Lower lobe of right lung (tissue), 2 donors: ENCODE measurements at regions not wholly inside any gene's neighbourhood (a gene's known extent, or its start where the extent isn't known, plus 50 kb on each side); places are given as distances from the start of the nearest gene placed in this dataset.
"Not testable (repeated sequence)": the region's sequence is repeated elsewhere in the genome, so short reads cannot be mapped to it uniquely, and the experiment has no call there.

Source experiments
- ATAC-seq, 2 donors: fragments of 200-7000 bp; cut with Tn5 transposase; one replicate each; pipeline ENCODE4 v1.9.1; 2020 to 2022; ENCODE audit warnings: mild to moderate bottlenecking in 2 of 2, moderate library complexity in 2 of 2
- DNase-seq: peaks from one replicate; pipeline ENCODE4 v3.0.0-alpha.2; 2020
- H3K27ac ChIP-seq: fragments of 200-600 bp; one replicate; pipeline ENCODE4 v1.8.0; 2022
- H3K27me3 ChIP-seq: fragments of 200-600 bp; one replicate; pipeline ENCODE4 v1.8.0; 2022; ENCODE audit warnings: low read depth
- H3K36me3 ChIP-seq: fragments of 200-600 bp; one replicate; pipeline ENCODE4 v1.8.0; 2022; ENCODE audit warnings: mild to moderate bottlenecking
- H3K4me1 ChIP-seq: fragments of 200-600 bp; one replicate; pipeline ENCODE4 v1.8.0; 2022
- H3K4me3 ChIP-seq: fragments of 200-600 bp; one replicate; pipeline ENCODE4 v1.8.0; 2022; ENCODE audit warnings: mild to moderate bottlenecking
- H3K9me3 ChIP-seq: fragments of 200-600 bp; one replicate; pipeline ENCODE4 v1.8.0; 2022
- intact Hi-C: fragments of 100-400 bp; cut with DNase I; formaldehyde crosslinking; loops from one replicate; pipeline ENCODE4 v1.11.0; 2022
- TF ChIP-seq, protein P1 (sequence below): fragments of 200-600 bp; IDR thresholded peaks from one replicate; pipeline ENCODE4 v1.8.0; 2022; ENCODE audit warnings: antibody characterized with exemption, mild to moderate bottlenecking
- donor health status: DM: no; HTN: yes; CAD: no; lungs with severe emphysema.

- intact Hi-C loops: no loop called here
- no peaks in the 10 kb centered on the region for H3K9me3 ChIP-seq
- no peak overlapping the region for H3K4me3 ChIP-seq
- no peaks in the 10 kb centered on the region for H3K36me3 ChIP-seq
- H3K4me1 ChIP-seq: no peaks in the 10 kb centered on the region
- DNase-seq: no peak
- H3K27ac ChIP-seq: no peak overlapping the region
- TF ChIP-seq, protein P1, sequence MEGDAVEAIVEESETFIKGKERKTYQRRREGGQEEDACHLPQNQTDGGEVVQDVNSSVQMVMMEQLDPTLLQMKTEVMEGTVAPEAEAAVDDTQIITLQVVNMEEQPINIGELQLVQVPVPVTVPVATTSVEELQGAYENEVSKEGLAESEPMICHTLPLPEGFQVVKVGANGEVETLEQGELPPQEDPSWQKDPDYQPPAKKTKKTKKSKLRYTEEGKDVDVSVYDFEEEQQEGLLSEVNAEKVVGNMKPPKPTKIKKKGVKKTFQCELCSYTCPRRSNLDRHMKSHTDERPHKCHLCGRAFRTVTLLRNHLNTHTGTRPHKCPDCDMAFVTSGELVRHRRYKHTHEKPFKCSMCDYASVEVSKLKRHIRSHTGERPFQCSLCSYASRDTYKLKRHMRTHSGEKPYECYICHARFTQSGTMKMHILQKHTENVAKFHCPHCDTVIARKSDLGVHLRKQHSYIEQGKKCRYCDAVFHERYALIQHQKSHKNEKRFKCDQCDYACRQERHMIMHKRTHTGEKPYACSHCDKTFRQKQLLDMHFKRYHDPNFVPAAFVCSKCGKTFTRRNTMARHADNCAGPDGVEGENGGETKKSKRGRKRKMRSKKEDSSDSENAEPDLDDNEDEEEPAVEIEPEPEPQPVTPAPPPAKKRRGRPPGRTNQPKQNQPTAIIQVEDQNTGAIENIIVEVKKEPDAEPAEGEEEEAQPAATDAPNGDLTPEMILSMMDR: no peak
- no peak for ATAC-seq
- H3K27me3 ChIP-seq: no peaks in the 10 kb centered on the region
Measured at GRCh38 chr10:2038036-2038435, 300.7 kb upstream of the ADARB2 start.

- H3K9me3 ChIP-seq: no peaks in the 10 kb centered on the region
- H3K27me3 ChIP-seq: no peaks in the 10 kb centered on the region
- no peak for ATAC-seq
- H3K36me3 ChIP-seq: no peaks in the 10 kb centered on the region
- TF ChIP-seq, protein P1: no peak
- no peak overlapping the region for H3K27ac ChIP-seq
- intact Hi-C loops: no loop called here
- DNase-seq: no peak
- H3K4me1 ChIP-seq: no peaks in the 10 kb centered on the region
- H3K4me3 ChIP-seq: no peak overlapping the region
Measured at GRCh38 chr10:2037246-2037645, 299.9 kb upstream of the ADARB2 start.

- DNase-seq (no peak), ATAC-seq (no peak)
- intact Hi-C loops: no loop called here
- H3K27ac ChIP-seq: no peak overlapping the region
- H3K4me3 ChIP-seq: no peak overlapping the region
- no peaks in the 10 kb centered on the region for H3K36me3 ChIP-seq
- TF ChIP-seq, protein P1: no peak
- H3K4me1 ChIP-seq: no peaks in the 10 kb centered on the region
- no peaks in the 10 kb centered on the region for H3K27me3 ChIP-seq
- H3K9me3 ChIP-seq: no peaks in the 10 kb centered on the region
Measured at GRCh38 chr10:2036209-2036608, 298.9 kb upstream of the ADARB2 start.

DNA sequence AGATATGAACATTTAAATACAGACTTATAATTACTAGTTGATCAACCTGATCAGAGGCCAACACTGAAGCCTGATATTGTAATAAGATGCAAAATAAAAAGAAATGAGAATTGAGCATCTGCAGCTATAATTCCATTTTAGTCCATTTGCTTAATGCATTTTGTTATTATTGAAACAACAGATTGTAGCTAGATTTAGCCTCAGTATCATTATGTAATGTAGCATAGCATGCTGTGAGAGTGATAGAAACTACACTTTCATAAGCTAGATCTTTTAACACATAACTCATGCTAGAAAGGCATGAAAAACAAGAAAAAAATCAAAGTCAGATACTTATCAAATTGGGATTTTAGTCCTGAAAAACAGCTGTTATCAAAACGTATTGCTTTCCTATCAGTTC lies 292.7 kb upstream of the ADARB2 start:
- DNase-seq: no peak
- TF ChIP-seq, protein P1: no peak
- Histone ChIP-seq H3K27ac (no peak overlapping the region), H3K36me3 (no peaks in the 10 kb centered on the region), H3K4me1 (no peaks in the 10 kb centered on the region), H3K9me3 (no peaks in the 10 kb centered on the region), H3K4me3 (no peak overlapping the region), H3K27me3 (no peaks in the 10 kb centered on the region)
- intact Hi-C loops: no loop called here
- no peak for ATAC-seq

- DNase-seq (no peak), ATAC-seq (no peak)
- TF ChIP-seq, protein P1: no peak
- intact Hi-C loops: no loop called here
- Histone ChIP-seq H3K27me3 (no peaks in the 10 kb centered on the region), H3K4me1 (no peaks in the 10 kb centered on the region), H3K4me3 (no peak overlapping the region), H3K36me3 (no peaks in the 10 kb centered on the region), H3K9me3 (no peaks in the 10 kb centered on the region), H3K27ac (no peak overlapping the region)
Measured at GRCh38 chr10:2026936-2027335, 289.6 kb upstream of the ADARB2 start.

GRCh38 chr10:2024750-2025149 lies 287.4 kb upstream of the ADARB2 start:
- H3K4me3 ChIP-seq, intact Hi-C loops, H3K36me3 ChIP-seq, H3K4me1 ChIP-seq, DNase-seq, H3K27me3 ChIP-seq, H3K9me3 ChIP-seq, ATAC-seq, H3K27ac ChIP-seq: not testable (repeated sequence)
